ENCODE measurements at regions not wholly inside any gene's neighbourhood (a gene's known extent, or its start where the extent isn't known, plus 50 kb on each side); places are given as distances from the start of the nearest gene placed in this dataset.

GRCh38 chr2:57884281-57884680, 162.3 kb upstream of the VRK2 start:
- Mint-ChIP-seq H3K36me3 (ENCODE audit: insufficient read depth, unreplicated experiment) (peaks cover 5% of the 10 kb centered on the region), H3K4me1 (ENCODE audit: low read depth, unreplicated experiment) (peaks cover 6% of the 10 kb centered on the region), H3K27ac (ENCODE audit: unreplicated experiment) (no peak overlapping the region), H3K9me3 (ENCODE audit: unreplicated experiment) (no peaks in the 10 kb centered on the region), H3K27me3 (ENCODE audit: insufficient read depth, unreplicated experiment) (no peaks in the 10 kb centered on the region), H3K4me3 (ENCODE audit: unreplicated experiment) (no peak overlapping the region)
- ChIA-PET POLR2A (no interaction called here), CTCF (no interaction called here)
- BruUV-seq (replicated peaks), result no TSS peak
- H3K4me3 ChIP-seq (ENCODE audit: low read depth, low read length), result no peak overlapping the region
- no peak for TF ChIP-seq CTCF (IDR thresholded peaks at IDR 0.05; ENCODE audit: insufficient read depth in 1 of 2, low read depth in 1 of 2, low read length in 1 of 2, severe bottlenecking in 1 of 2, unreplicated experiment in 1 of 2)
- intact Hi-C loops (cut with micrococcal nuclease; ENCODE audit: unreplicated experiment), result no loop called here
- no peak for DNase-seq
- peaks cover 22% of the 10 kb centered on the region for H3K4me1 ChIP-seq
- no peaks in the 10 kb centered on the region for H3K36me3 ChIP-seq (ENCODE audit: control insufficient read depth, insufficient read depth, low read length)
- no peaks in the 10 kb centered on the region for H3K9me3 ChIP-seq
- no peaks in the 10 kb centered on the region for H3K27me3 ChIP-seq (replicated peaks; ENCODE audit: control insufficient read depth, insufficient read depth, low read length)

GRCh38 chr2:57885742-57886141, 160.9 kb upstream of the VRK2 start:
- H3K36me3 ChIP-seq (ENCODE audit: control insufficient read depth, insufficient read depth, low read length), result no peaks in the 10 kb centered on the region
- ChIA-PET CTCF (interaction anchor here (0.9 kb wide), 1 partner anchor 562 kb away, joined by 3 read pairs; no protein-coding TSS in a partner anchor), POLR2A (no interaction called here)
- Mint-ChIP-seq H3K27ac (ENCODE audit: unreplicated experiment) (no peak overlapping the region), H3K4me3 (ENCODE audit: unreplicated experiment) (no peak overlapping the region), H3K9me3 (ENCODE audit: unreplicated experiment) (no peaks in the 10 kb centered on the region), H3K36me3 (ENCODE audit: insufficient read depth, unreplicated experiment) (peaks cover 5% of the 10 kb centered on the region), H3K4me1 (ENCODE audit: low read depth, unreplicated experiment) (peaks cover 6% of the 10 kb centered on the region), H3K27me3 (ENCODE audit: insufficient read depth, unreplicated experiment) (no peaks in the 10 kb centered on the region)
- no peak overlapping the region for H3K4me3 ChIP-seq (ENCODE audit: low read depth, low read length)
- H3K27me3 ChIP-seq (replicated peaks; ENCODE audit: control insufficient read depth, insufficient read depth, low read length), result no peaks in the 10 kb centered on the region
- no peak for TF ChIP-seq CTCF (IDR thresholded peaks at IDR 0.05; ENCODE audit: insufficient read depth in 1 of 2, low read depth in 1 of 2, low read length in 1 of 2, severe bottlenecking in 1 of 2, unreplicated experiment in 1 of 2)
- peaks cover 22% of the 10 kb centered on the region for H3K4me1 ChIP-seq
- BruUV-seq (replicated peaks), result no TSS peak
- DNase-seq, result no peak
- no peaks in the 10 kb centered on the region for H3K9me3 ChIP-seq
- intact Hi-C loops (cut with micrococcal nuclease; ENCODE audit: unreplicated experiment), result no loop called here

GRCh38 chr2:57886161-57886786, 160.3 kb upstream of the VRK2 start:
- no peaks in the 10 kb centered on the region for H3K36me3 ChIP-seq (ENCODE audit: control insufficient read depth, insufficient read depth, low read length)
- H3K27me3 Mint-ChIP-seq (ENCODE audit: insufficient read depth, unreplicated experiment), result no peaks in the 10 kb centered on the region
- TF ChIP-seq CTCF (IDR thresholded peaks at IDR 0.05; ENCODE audit: insufficient read depth in 1 of 2, low read depth in 1 of 2, low read length in 1 of 2, severe bottlenecking in 1 of 2, unreplicated experiment in 1 of 2), result no peak

More at GRCh38 chr2:57886161-57886786, 160.3 kb upstream of the VRK2 start:
- ChIA-PET POLR2A (no interaction called here), CTCF (no interaction called here)
- H3K9me3 ChIP-seq, result no peaks in the 10 kb centered on the region
- H3K4me1 ChIP-seq, result peaks cover 20% of the 10 kb centered on the region
- H3K4me3 Mint-ChIP-seq (ENCODE audit: unreplicated experiment), result no peak overlapping the region
- no peak overlapping the region for H3K4me3 ChIP-seq (ENCODE audit: low read depth, low read length)
- no peak for DNase-seq
- no peak overlapping the region for H3K27ac Mint-ChIP-seq (ENCODE audit: unreplicated experiment)
- no TSS peak for BruUV-seq (replicated peaks)
- no peaks in the 10 kb centered on the region for H3K9me3 Mint-ChIP-seq (ENCODE audit: unreplicated experiment)
- H3K4me1 Mint-ChIP-seq (ENCODE audit: low read depth, unreplicated experiment), result peaks cover 6% of the 10 kb centered on the region
- H3K27me3 ChIP-seq (replicated peaks; ENCODE audit: control insufficient read depth, insufficient read depth, low read length), result no peaks in the 10 kb centered on the region
- H3K36me3 Mint-ChIP-seq (ENCODE audit: insufficient read depth, unreplicated experiment), result peaks cover 5% of the 10 kb centered on the region
- intact Hi-C loops (cut with micrococcal nuclease; ENCODE audit: unreplicated experiment), result no loop called here

Measured in Caco-2 (cell line).